ENCODE measurements at regions not wholly inside any gene's neighbourhood (a gene's known extent, or its start where the extent isn't known, plus 50 kb on each side); places are given as distances from the start of the nearest gene placed in this dataset.

- TF ChIP-seq CTCF (IDR thresholded peaks at IDR 0.05; ENCODE audit: insufficient read depth, low read length) (no peak), POLR2AphosphoS5 (IDR thresholded peaks at IDR 0.05; ENCODE audit: low read depth) (no peak), REST (IDR thresholded peaks at IDR 0.05; ENCODE audit: insufficient replicate concordance, low read depth) (no peak), SPI1 (IDR thresholded peaks at IDR 0.05; ENCODE audit: borderline replicate concordance, low read depth) (no peak), GABPA (IDR thresholded peaks at IDR 0.05; ENCODE audit: low read depth) (no peak)
Observed at GRCh38 chr14:89621009-89621421, 204.0 kb upstream of the FOXN3 start.
